Activated T-helper 1 cell treated with anti-CD3 and anti-CD28 coated beads, Interleukin-2, amount 50 U/mL, for 16 hours (primary cell): ENCODE measurements at regions not wholly inside any gene's neighbourhood (a gene's known extent, or its start where the extent isn't known, plus 50 kb on each side); places are given as distances from the start of the nearest gene placed in this dataset.
"Not testable (repeated sequence)": the region's sequence is repeated elsewhere in the genome, so short reads cannot be mapped to it uniquely, and the experiment has no call there.

ENCODE experiments used
- DNase-seq, 2 donors: peaks; one replicate each; pipeline ENCODE4 v3.0.0-alpha.2; 2020; ENCODE audit warnings: low read depth in 1 of 2, low spot score in 1 of 2

DNA sequence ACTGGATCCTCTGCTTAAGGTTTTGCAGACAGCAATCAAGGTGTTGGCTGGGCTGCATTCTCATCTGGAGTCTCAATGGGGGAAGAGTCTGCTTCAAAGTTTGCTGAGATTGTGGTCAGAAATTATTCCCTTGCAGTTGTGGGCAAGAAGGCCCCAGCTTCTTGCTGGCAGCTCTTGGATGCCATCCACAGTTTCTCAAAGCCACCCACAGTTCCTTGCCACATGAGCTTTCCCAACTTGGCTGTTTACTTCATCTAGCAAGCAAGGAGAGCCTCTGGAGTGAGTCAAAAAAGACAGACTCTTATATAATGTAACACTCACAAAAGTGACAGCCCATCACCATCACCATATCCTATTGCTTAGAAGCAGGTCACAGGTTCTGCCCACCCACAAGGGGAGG is 62.1 kb upstream of the ABHD2 start:
- no peak for DNase-seq

DNA sequence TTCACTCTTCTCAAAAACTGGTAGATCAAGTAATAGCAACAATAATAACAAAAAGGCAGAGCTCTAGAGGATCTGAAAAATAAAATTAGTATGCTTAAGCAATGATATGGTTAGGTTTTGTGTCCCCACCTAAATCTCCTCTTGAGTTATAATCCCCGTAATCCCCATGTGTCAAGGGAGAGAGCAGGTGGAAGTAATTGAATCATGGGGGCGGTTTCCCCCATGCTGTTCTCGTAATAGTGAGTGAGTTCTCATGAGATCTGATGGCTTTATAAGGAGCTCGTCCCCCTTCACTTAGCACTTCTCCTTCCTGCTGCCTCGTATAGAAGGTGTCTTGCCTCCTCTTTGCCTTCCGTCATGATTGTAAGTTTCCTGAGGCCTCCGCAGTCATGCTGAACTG is 60.2 kb upstream of the ABHD2 start:
- DNase-seq: no peak

DNA sequence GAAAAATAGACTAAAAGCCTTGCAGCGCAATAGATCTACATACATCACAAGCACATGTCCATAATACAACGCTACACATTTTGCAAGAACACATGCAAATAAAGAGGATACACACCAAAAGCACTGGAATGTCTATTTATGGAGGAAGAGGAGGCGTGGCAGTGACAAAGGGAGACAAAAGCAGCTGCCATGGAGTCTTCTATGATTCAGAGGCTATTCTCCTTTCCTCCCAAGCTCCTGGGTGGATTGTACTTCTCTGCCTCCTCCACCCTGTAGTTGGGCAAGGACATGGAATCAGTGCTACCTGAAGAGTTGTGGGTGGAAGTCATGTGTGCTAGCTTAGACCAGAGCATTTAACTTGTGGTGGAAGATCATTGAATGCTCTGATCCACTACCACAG is 57.9 kb upstream of the ABHD2 start:
- DNase-seq: no peak

DNA sequence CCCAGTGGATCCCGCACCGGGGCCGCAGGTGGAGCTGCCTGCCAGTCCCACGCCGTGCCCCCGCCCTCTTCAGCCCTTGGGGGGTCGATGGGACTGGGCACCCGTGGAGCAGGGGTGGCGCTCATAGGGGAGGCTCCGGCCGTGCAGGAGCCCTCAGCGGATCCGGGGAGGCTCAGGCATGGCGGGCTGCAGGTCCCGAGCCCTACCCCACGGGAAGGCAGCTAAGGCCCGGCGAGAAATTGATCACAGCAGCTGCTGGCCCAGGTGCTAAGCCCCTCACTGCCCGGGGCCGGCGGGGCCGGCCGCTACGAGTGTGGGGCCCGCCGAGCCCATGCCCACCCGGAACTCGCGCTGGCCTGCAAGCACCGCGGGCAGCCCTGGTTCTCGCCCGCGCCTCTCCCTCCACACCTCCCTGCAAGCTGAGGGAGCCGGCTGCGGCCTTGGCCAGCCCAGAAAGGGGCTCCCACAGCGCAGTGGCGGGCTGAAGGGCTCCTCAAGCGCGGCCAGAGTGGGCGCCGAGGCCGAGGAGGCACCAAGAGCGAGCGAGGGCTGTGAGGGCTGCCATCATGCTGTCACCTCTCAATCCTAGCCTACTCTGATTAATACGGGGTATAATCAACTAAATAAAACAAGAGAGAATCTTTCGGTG is 56.5 kb upstream of the ABHD2 start:
- DNase-seq: not testable (repeated sequence)

DNA sequence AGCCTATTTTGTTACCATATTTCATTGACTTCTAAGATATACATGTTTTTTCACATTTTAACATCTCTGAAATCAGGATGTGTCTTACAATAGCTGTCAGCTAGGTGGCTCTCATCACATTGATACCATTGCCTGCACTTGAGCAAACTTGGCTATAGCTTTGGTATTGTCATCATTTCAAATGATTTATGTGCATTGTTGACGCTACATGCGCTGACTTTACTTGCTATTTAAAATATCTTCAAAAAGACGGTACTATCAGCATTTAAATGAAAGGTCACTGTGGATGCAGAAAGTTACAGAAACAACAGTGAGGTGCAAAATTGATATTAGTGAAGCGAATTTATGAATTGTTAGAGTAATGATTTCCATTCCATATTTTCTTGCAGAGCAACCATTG is 54.0 kb upstream of the ABHD2 start:
- no peak for DNase-seq

DNA sequence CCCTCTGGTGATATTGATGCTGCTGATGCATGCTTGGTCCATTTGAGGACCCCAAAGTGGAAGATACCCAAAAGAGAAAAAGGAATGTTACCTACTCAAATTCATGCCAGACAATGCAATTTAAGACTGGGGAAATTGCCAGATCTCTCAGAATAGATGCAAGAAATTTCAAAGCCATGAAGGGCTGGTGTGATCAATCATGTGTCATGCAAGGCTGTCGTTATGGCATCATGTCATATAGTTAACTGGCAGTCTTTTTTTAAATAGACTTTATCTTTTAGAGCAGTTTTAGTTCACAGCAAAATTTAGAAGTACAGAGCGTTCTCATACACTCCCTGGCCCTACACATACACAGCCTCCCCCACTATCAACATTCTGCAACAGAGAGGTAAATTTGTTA is 53.1 kb upstream of the ABHD2 start:
- DNase-seq: no peak

DNA sequence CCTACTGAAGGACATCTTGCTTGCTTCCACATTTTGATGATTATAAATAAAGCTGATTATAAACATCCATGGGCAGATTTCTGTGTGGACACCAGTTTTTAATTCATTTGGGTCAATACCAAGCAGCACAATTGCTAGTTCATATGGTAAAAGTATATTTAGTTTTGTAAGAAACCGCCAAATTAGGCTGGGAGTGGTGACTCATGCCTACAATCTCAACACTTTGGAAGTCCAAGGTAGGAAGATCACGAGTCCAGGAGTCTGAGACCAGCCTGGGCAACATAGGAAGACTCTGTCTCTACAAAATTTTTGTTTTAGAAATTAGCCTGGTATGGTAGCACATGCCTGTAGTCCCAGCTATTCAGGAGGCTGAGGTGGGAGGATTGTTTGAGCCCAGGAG is 52.6 kb upstream of the ABHD2 start:
- no peak for DNase-seq

DNA sequence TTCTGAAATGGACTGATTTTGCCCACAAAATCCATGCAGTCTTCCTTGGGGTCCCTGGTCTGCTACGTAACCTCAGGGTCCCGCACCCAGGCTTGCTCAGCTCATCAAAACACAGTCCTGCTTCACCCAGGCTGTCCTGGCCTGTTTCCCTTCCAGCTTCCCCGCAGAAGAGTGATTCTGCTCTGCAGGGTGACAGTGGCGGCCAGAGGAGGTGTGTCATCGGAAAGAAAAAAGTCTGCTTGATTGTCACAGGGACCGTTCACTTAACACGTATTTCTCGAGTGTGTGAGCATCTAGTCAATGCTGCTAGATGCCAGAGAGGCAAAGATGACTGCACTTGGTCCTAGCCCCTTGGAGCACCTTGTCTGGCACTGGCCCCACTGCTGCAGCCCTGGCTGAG is 50.1 kb upstream of the ABHD2 start:
- DNase-seq: no peak
